ENCODE measurements at regions not wholly inside any gene's neighbourhood (a gene's known extent, or its start where the extent isn't known, plus 50 kb on each side); places are given as distances from the start of the nearest gene placed in this dataset.
"Not testable (repeated sequence)": the region's sequence is repeated elsewhere in the genome, so short reads cannot be mapped to it uniquely, and the experiment has no call there.

GRCh38 chr21:18053151-18053550 is 191.5 kb upstream of the CHODL start:
- Histone ChIP-seq H3K27ac (no peak overlapping the region), H3K9me3 (replicated peaks) (no peaks in the 10 kb centered on the region; the same call in 1 of the 2 replicates), H3K4me3 (no peak overlapping the region), H3K4me1 (no peaks in the 10 kb centered on the region), H3K27me3 (no peaks in the 10 kb centered on the region), H3K36me3 (no peaks in the 10 kb centered on the region)
- no peak for DNase-seq

- no peaks in the 10 kb centered on the region; the same call in 1 of the 2 replicates for H3K9me3 ChIP-seq (replicated peaks)
- H3K27ac ChIP-seq = no peak overlapping the region
- H3K36me3 ChIP-seq = no peaks in the 10 kb centered on the region
- no peak overlapping the region for H3K4me3 ChIP-seq
- no peaks in the 10 kb centered on the region for H3K27me3 ChIP-seq
- H3K4me1 ChIP-seq = no peaks in the 10 kb centered on the region
- peak in 1 of 2 experiments; percentile 15 for DNase-seq
These were observed 195.2 kb upstream of the CHODL start for GRCh38 chr21:18049461-18049860.

GRCh38 chr21:18041012-18041411 is 203.6 kb upstream of the CHODL start:
- Histone ChIP-seq H3K27ac (no peak overlapping the region), H3K27me3 (no peaks in the 10 kb centered on the region), H3K4me1 (no peaks in the 10 kb centered on the region; the same call in 1 of the 2 replicates), H3K36me3 (no peaks in the 10 kb centered on the region), H3K9me3 (replicated peaks) (no peaks in the 10 kb centered on the region), H3K4me3 (no peak overlapping the region)
- peak; percentile 31 to 73 for DNase-seq

- no peaks in the 10 kb centered on the region for H3K4me1 ChIP-seq
- peak in 1 of 2 experiments; percentile 17 for DNase-seq
These were observed 211.1 kb upstream of the C21orf91 start for GRCh38 chr21:18030248-18030647.

GRCh38 chr21:18026359-18026758 is 207.2 kb upstream of the C21orf91 start:
- Histone ChIP-seq H3K9me3 (replicated peaks) (no peaks in the 10 kb centered on the region), H3K4me1 (no peaks in the 10 kb centered on the region), H3K36me3 (no peaks in the 10 kb centered on the region), H3K27me3 (no peaks in the 10 kb centered on the region; the same call in 1 of the 2 replicates), H3K4me3 (no peak overlapping the region), H3K27ac (no peak overlapping the region)
- DNase-seq = no peak

More at GRCh38 chr21:18030248-18030647, 211.1 kb upstream of the C21orf91 start:
- H3K27me3 ChIP-seq = no peaks in the 10 kb centered on the region
- H3K36me3 ChIP-seq = no peaks in the 10 kb centered on the region
- no peak overlapping the region for H3K27ac ChIP-seq
- no peak overlapping the region for H3K4me3 ChIP-seq
- H3K9me3 ChIP-seq (replicated peaks) = no peaks in the 10 kb centered on the region

- no peak overlapping the region for H3K4me3 ChIP-seq
- H3K9me3 ChIP-seq (replicated peaks) = no peaks in the 10 kb centered on the region
- H3K36me3 ChIP-seq = no peaks in the 10 kb centered on the region
- no peak for DNase-seq
- H3K27me3 ChIP-seq = no peaks in the 10 kb centered on the region; the same call in 1 of the 2 replicates
- H3K4me1 ChIP-seq = no peaks in the 10 kb centered on the region
- H3K27ac ChIP-seq = no peak overlapping the region
These were observed 204.6 kb upstream of the C21orf91 start for GRCh38 chr21:18023711-18024110.

- Histone ChIP-seq H3K4me3 (no peak overlapping the region), H3K27me3 (no peaks in the 10 kb centered on the region; the same call in 1 of the 2 replicates), H3K27ac (no peak overlapping the region), H3K4me1 (no peaks in the 10 kb centered on the region), H3K36me3 (no peaks in the 10 kb centered on the region), H3K9me3 (replicated peaks) (no peaks in the 10 kb centered on the region)
- peak in 1 of 2 experiments; percentile 5 for DNase-seq
These were observed 204.0 kb upstream of the C21orf91 start for GRCh38 chr21:18023157-18023556.

GRCh38 chr21:18007121-18007520 is 188.0 kb upstream of the C21orf91 start:
- Histone ChIP-seq H3K4me1 (no peaks in the 10 kb centered on the region), H3K9me3 (replicated peaks) (no peaks in the 10 kb centered on the region), H3K4me3 (no peak overlapping the region), H3K27ac (no peak overlapping the region), H3K27me3 (no peaks in the 10 kb centered on the region), H3K36me3 (no peaks in the 10 kb centered on the region)
- no peak for DNase-seq

- H3K36me3 ChIP-seq = no peaks in the 10 kb centered on the region
These were observed 187.5 kb upstream of the C21orf91 start for GRCh38 chr21:18006691-18007090.

GRCh38 chr21:18002393-18002792 is 183.2 kb upstream of the C21orf91 start:
- DNase-seq = no peak
- Histone ChIP-seq H3K36me3 (no peaks in the 10 kb centered on the region), H3K27ac (no peak overlapping the region), H3K9me3 (replicated peaks) (no peaks in the 10 kb centered on the region), H3K27me3 (no peaks in the 10 kb centered on the region), H3K4me1 (peaks cover 8% of the 10 kb centered on the region), H3K4me3 (no peak overlapping the region)

More at GRCh38 chr21:18006691-18007090, 187.5 kb upstream of the C21orf91 start:
- no peaks in the 10 kb centered on the region for H3K27me3 ChIP-seq
- H3K27ac ChIP-seq = no peak overlapping the region
- H3K9me3 ChIP-seq (replicated peaks) = no peaks in the 10 kb centered on the region
- H3K4me1 ChIP-seq = no peaks in the 10 kb centered on the region
- H3K4me3 ChIP-seq = no peak overlapping the region
- DNase-seq = no peak

GRCh38 chr21:18000981-18001686 is 182.0 kb upstream of the C21orf91 start:
- no peak overlapping the region for H3K4me3 ChIP-seq
- H3K36me3 ChIP-seq = no peaks in the 10 kb centered on the region
- peaks cover 8% of the 10 kb centered on the region for H3K4me1 ChIP-seq
- H3K9me3 ChIP-seq (replicated peaks) = no peaks in the 10 kb centered on the region
- DNase-seq = peak in 1 of 2 experiments; percentile 34
- no peak overlapping the region for H3K27ac ChIP-seq
- no peaks in the 10 kb centered on the region for H3K27me3 ChIP-seq

- not testable (repeated sequence) for H3K27ac ChIP-seq; H3K27me3 ChIP-seq; DNase-seq; H3K36me3 ChIP-seq; H3K4me1 ChIP-seq; H3K9me3 ChIP-seq (replicated peaks); H3K4me3 ChIP-seq
These were observed 179.4 kb upstream of the C21orf91 start for GRCh38 chr21:17998599-17998998.

GRCh38 chr21:17989780-17990179 is 170.6 kb upstream of the C21orf91 start:
- H3K36me3 ChIP-seq = no peaks in the 10 kb centered on the region
- H3K4me3 ChIP-seq = no peak overlapping the region
- H3K4me1 ChIP-seq = no peaks in the 10 kb centered on the region
- DNase-seq = no peak
- H3K27ac ChIP-seq = no peak overlapping the region
- H3K27me3 ChIP-seq = no peaks in the 10 kb centered on the region
- H3K9me3 ChIP-seq (replicated peaks) = no peaks in the 10 kb centered on the region

GRCh38 chr21:17988102-17988437 is 168.9 kb upstream of the C21orf91 start:
- no peak for DNase-seq
- H3K9me3 ChIP-seq (replicated peaks) = no peaks in the 10 kb centered on the region
- no peaks in the 10 kb centered on the region for H3K36me3 ChIP-seq
- no peak overlapping the region for H3K4me3 ChIP-seq
- H3K4me1 ChIP-seq = no peaks in the 10 kb centered on the region
- no peaks in the 10 kb centered on the region for H3K27me3 ChIP-seq
- no peak overlapping the region for H3K27ac ChIP-seq

GRCh38 chr21:17987382-17988101 is 168.4 kb upstream of the C21orf91 start:
- Histone ChIP-seq H3K9me3 (replicated peaks) (no peaks in the 10 kb centered on the region), H3K4me3 (no peak overlapping the region), H3K27me3 (no peaks in the 10 kb centered on the region), H3K4me1 (no peaks in the 10 kb centered on the region), H3K27ac (no peak overlapping the region), H3K36me3 (no peaks in the 10 kb centered on the region)
- no peak for DNase-seq
